Peyer's patch (tissue), 4 donors: ENCODE measurements at regions not wholly inside any gene's neighbourhood (a gene's known extent, or its start where the extent isn't known, plus 50 kb on each side); places are given as distances from the start of the nearest gene placed in this dataset.

Experiments used
- CTCF ChIP-seq, 6 experiments: fragments of 450-650 bp in 4 of 6; fragments of 200-600 bp in 2 of 6; sonication (generic) in 1 of 6; IDR thresholded peaks; one replicate each; pipeline ENCODE4 v1.5.1; 2017 to 2019; ENCODE audit warnings: antibody characterized with exemption in 6 of 6, mild to moderate bottlenecking in 3 of 6, moderate library complexity in 1 of 6
- POLR2A ChIP-seq, 2 donors: fragments of 450-650 bp; IDR thresholded peaks; one replicate each; pipeline ENCODE4 v1.5.1; 2017; ENCODE audit warnings: antibody characterized with exemption in 2 of 2, mild to moderate bottlenecking in 2 of 2, moderate library complexity in 2 of 2

DNA sequence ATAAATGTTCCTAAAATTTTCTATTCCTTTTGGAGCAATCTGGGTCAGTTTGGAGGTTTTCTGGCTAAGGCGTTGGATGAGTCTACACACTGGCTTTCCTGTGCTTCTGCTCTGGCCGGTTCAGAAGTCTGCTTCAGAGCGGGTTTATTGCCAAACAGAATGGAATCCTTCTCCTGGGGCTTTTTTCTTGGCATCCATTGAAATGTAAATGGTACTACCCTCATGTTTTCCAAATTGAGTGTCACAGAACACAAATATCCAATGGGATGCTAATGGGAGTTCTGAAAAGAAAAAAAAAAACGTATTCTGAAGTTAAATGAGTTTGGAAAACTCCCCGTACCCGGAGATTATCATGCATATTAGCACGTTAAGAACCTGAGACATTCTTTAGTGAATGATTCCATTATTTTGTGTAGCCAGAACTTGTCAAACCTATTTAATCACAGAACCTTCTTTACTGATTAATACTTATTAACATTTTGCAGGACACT is 930.3 kb downstream of the QKI start:
- no peak for TF ChIP-seq CTCF (IDR thresholded peaks at IDR 0.05)
- no peak for TF ChIP-seq POLR2A (IDR thresholded peaks at IDR 0.05)
